BLaER1 treated with 17β-estradiol and CSF1 and Interleukin-3, amounts not matched to agents 10 nM and 100 nM (cell line): ENCODE measurements at regions not wholly inside any gene's neighbourhood (a gene's known extent, or its start where the extent isn't known, plus 50 kb on each side); places are given as distances from the start of the nearest gene placed in this dataset.
"Not testable (repeated sequence)": the region's sequence is repeated elsewhere in the genome, so short reads cannot be mapped to it uniquely, and the experiment has no call there.

Experiments
- H3K27ac ChIP-seq, 11 experiments: shearing (Covaris generic); formaldehyde crosslinking; 2 replicates each; pipeline ENCODE4 v1.8.1; 2022
- H3K27me3 ChIP-seq, 11 experiments: shearing (Covaris generic); formaldehyde crosslinking; 2 replicates each; pipeline ENCODE4 v1.8.1; 2022
- H3K36me3 ChIP-seq, 11 experiments: shearing (Covaris generic); formaldehyde crosslinking; 2 replicates each; pipeline ENCODE4 v1.8.1; 2022
- H3K4me1 ChIP-seq, 10 experiments: shearing (Covaris generic); formaldehyde crosslinking; 2 replicates each; pipeline ENCODE4 v1.8.1; 2022
- H3K4me2 ChIP-seq, 11 experiments: shearing (Covaris generic); formaldehyde crosslinking; 2 replicates each; pipeline ENCODE4 v1.8.1; 2022
- H3K4me3 ChIP-seq, 10 experiments: shearing (Covaris generic); formaldehyde crosslinking; 2 replicates each; pipeline ENCODE4 v1.8.1; 2022
- H3K9ac ChIP-seq, 11 experiments: shearing (Covaris generic); formaldehyde crosslinking; 2 replicates each; pipeline ENCODE4 v1.8.1; 2022
- H3K9me3 ChIP-seq, 11 experiments: shearing (Covaris generic); formaldehyde crosslinking; replicated peaks in 1 of 11; 2 replicates each; pipeline ENCODE4 v1.8.1; 2022
- H4K20me1 ChIP-seq, 11 experiments: shearing (Covaris generic); formaldehyde crosslinking; 2 replicates each; pipeline ENCODE4 v1.8.1; 2022
- Cebpa-rat ChIP-seq, 11 experiments: shearing (Covaris generic); IDR thresholded peaks; 2 replicates each; pipeline ENCODE4 v1.8.1; 2022

GRCh38 chr4:164326056-164326455, 427.9 kb upstream of the SMIM31 start:
- no peak overlapping the region for H3K4me3 ChIP-seq
- H3K36me3 ChIP-seq = no peaks in the 10 kb centered on the region
- TF ChIP-seq Cebpa-rat (IDR thresholded peaks at IDR 0.05) = no peak
- H4K20me1 ChIP-seq = no peaks in the 10 kb centered on the region
- no peaks in the 10 kb centered on the region for H3K9me3 ChIP-seq
- H3K4me2 ChIP-seq = no peak overlapping the region
- H3K4me1 ChIP-seq = no peaks in the 10 kb centered on the region
- H3K9ac ChIP-seq = no peak overlapping the region
- H3K27me3 ChIP-seq = no peaks in the 10 kb centered on the region
- H3K27ac ChIP-seq = no peak overlapping the region

DNA sequence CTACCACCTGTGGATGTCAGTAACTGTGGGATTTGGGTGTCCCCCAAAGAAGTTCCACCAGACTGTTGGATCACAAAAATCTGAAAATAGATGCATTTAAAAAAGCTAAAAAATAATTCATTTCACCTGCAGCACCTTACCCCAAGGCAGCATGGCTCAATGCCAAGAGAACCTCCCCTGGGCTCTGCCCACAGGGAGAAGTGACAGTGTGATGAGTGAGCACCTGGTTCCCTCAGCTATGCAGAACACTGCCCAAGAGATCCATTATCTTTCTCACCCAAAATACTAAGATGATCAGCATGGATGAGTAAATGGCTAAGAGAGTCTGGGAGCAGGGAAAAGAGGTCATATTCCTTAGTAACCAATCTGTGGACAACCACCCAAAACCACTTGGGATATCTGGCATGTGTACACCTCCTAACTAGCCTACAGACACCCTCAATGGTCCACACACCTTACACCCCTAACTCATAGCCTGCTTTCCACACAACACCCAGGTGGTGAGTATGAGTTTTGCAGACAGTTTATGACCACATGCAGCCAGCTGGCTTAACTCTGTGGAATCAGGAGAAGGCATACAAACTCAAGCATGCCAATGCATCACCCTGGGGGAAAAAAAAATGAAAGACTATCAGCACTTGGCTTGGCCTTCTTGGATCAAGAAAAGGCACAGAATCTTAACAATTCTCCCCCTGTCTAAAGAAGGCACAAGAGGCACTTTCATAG, 416.5 kb upstream of the SMIM31 start:
- H3K9ac ChIP-seq = no peak overlapping the region
- H3K27ac ChIP-seq = no peak overlapping the region
- no peak overlapping the region for H3K4me2 ChIP-seq
- TF ChIP-seq Cebpa-rat (IDR thresholded peaks at IDR 0.05) = no peak
- H3K4me3 ChIP-seq = no peak overlapping the region
- H3K4me1 ChIP-seq = no peaks in the 10 kb centered on the region
- H3K36me3 ChIP-seq = no peaks in the 10 kb centered on the region
- H4K20me1 ChIP-seq = no peaks in the 10 kb centered on the region
- H3K9me3 ChIP-seq = peaks cover 0 to 19% (median 5%) of the 10 kb centered on the region in 11 experiments; a peak in 9 of 22 replicates
- H3K27me3 ChIP-seq = no peaks in the 10 kb centered on the region

DNA sequence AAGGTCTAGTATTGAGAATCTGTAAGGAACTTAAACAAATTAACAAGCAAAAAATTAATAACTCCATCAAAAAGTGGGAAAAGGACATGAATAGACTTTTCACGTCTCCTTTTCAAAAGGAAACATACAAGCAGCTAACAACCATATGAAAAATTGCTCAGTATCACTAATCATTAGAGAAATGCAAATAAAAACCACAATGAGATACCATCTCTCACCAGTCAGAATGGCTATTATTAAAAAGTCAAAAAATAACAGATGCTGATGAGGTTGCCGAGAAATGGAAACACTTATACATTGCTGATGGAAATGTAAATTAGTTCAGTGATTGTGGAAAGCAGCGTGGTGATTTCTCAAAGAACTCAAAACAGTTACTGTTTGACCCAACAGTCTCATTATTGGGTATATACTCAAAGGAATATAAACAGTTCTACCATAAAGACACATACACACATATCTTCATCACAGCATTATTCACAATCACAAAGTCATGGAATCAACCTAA, 410.4 kb upstream of the SMIM31 start:
- no peak overlapping the region for H3K27ac ChIP-seq
- H3K27me3 ChIP-seq = no peaks in the 10 kb centered on the region
- H3K4me1 ChIP-seq = no peaks in the 10 kb centered on the region
- TF ChIP-seq Cebpa-rat (IDR thresholded peaks at IDR 0.05) = no peak
- H3K9ac ChIP-seq = no peak overlapping the region
- H3K36me3 ChIP-seq = no peaks in the 10 kb centered on the region
- no peak overlapping the region for H3K4me2 ChIP-seq
- H3K4me3 ChIP-seq = no peak overlapping the region
- H4K20me1 ChIP-seq = no peaks in the 10 kb centered on the region
- H3K9me3 ChIP-seq = peaks cover 0 to 7% (median 0%) of the 10 kb centered on the region in 11 experiments; a peak in 4 of 22 replicates

GRCh38 chr4:164345756-164346155, 408.2 kb upstream of the SMIM31 start:
- no peaks in the 10 kb centered on the region for H4K20me1 ChIP-seq
- H3K27ac ChIP-seq = no peak overlapping the region
- no peak overlapping the region for H3K4me2 ChIP-seq
- H3K9ac ChIP-seq = no peak overlapping the region
- H3K4me3 ChIP-seq = no peak overlapping the region
- no peaks in the 10 kb centered on the region for H3K4me1 ChIP-seq
- no peaks in the 10 kb centered on the region for H3K36me3 ChIP-seq
- no peak for TF ChIP-seq Cebpa-rat (IDR thresholded peaks at IDR 0.05)
- no peaks in the 10 kb centered on the region for H3K27me3 ChIP-seq
- H3K9me3 ChIP-seq = peaks cover 0 to 7% (median 0%) of the 10 kb centered on the region in 11 experiments; a peak in 4 of 22 replicates

DNA sequence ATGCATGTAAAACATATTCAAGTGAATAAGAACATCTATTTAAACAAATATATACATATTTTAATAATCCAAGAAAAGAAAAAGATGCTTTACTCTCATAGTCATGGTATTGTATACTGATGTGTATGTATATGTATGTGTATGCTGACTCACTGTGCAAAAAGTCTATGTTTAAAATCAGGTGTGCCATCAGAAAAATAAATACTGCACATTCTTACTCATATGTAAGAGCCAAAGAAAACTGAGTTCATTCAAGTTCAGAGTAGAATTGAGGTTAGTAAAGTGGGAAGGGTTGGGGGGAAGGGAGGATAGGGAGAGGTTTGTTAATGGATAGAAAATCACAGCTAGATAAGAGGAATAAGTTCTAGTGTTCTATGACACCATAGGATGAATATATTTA, 403.9 kb upstream of the SMIM31 start:
- Histone ChIP-seq H3K9me3 (no peaks in the 10 kb centered on the region), H3K36me3 (no peaks in the 10 kb centered on the region), H3K9ac (no peak overlapping the region), H4K20me1 (no peaks in the 10 kb centered on the region), H3K4me2 (no peak overlapping the region), H3K4me1 (no peaks in the 10 kb centered on the region), H3K27me3 (no peaks in the 10 kb centered on the region), H3K27ac (no peak overlapping the region), H3K4me3 (no peak overlapping the region)
- no peak for TF ChIP-seq Cebpa-rat (IDR thresholded peaks at IDR 0.05)

DNA sequence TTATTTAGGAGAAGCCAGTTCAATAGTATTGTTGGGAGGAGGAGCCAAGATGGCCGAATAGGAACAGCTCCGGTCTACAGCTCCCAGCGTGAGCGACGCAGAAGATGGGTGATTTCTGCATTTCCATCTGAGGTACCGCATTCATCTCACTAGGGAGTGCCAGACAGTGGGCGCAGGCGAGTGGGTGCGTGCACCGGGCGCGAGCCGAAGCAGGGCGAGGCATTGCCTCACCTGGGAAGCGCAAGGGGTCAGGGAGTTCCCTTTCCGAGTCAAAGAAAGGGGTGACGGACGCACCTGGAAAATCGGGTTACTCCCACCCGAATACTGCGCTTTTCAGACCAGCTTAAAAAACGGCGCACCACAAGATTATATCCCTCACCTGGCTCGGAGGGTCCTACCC, 403.2 kb upstream of the SMIM31 start:
- not testable (repeated sequence) for H3K27me3 ChIP-seq, H3K36me3 ChIP-seq, H3K27ac ChIP-seq, H4K20me1 ChIP-seq, H3K4me3 ChIP-seq, H3K4me2 ChIP-seq, H3K4me1 ChIP-seq, H3K9ac ChIP-seq, H3K9me3 ChIP-seq

DNA sequence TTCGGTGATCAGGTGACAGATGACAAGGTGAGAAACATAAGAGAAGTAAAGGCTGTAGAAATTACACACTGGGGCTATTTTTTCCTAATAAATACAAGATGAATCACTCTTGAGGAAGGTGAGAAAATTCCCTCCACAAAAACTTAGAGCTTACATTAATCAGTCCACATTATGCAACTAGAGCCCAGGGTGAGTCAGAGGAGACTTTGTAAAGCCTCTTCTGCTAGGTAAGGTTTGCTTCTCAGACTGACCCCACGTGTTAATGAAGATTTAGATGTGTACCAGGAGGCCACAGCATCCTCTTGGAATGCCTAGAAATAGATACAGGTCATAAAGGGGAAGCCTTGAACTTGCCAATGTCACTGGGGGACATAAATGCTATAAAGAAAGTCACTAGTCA, 396.0 kb upstream of the SMIM31 start:
- Histone ChIP-seq H3K4me1 (no peaks in the 10 kb centered on the region; a peak in 1 of 20 replicates), H3K4me2 (no peak overlapping the region), H3K36me3 (no peaks in the 10 kb centered on the region), H3K27me3 (no peaks in the 10 kb centered on the region), H3K9me3 (no peaks in the 10 kb centered on the region), H3K27ac (no peak overlapping the region), H3K9ac (no peak overlapping the region), H4K20me1 (no peaks in the 10 kb centered on the region), H3K4me3 (no peak overlapping the region)
- no peak for TF ChIP-seq Cebpa-rat (IDR thresholded peaks at IDR 0.05)

- H3K9me3 ChIP-seq = no peaks in the 10 kb centered on the region
- no peak for TF ChIP-seq Cebpa-rat (IDR thresholded peaks at IDR 0.05)
- H4K20me1 ChIP-seq = no peaks in the 10 kb centered on the region
- H3K4me3 ChIP-seq = no peak overlapping the region
- H3K9ac ChIP-seq = no peak overlapping the region
- H3K4me1 ChIP-seq = no peaks in the 10 kb centered on the region; a peak in 1 of 20 replicates
- H3K4me2 ChIP-seq = no peak overlapping the region
- no peaks in the 10 kb centered on the region for H3K36me3 ChIP-seq
- no peak overlapping the region for H3K27ac ChIP-seq
- no peaks in the 10 kb centered on the region for H3K27me3 ChIP-seq
Measured at GRCh38 chr4:164358400-164358799, 395.5 kb upstream of the SMIM31 start.

GRCh38 chr4:164359881-164360280, 394.1 kb upstream of the SMIM31 start:
- no peak overlapping the region for H3K9ac ChIP-seq
- H3K36me3 ChIP-seq = no peaks in the 10 kb centered on the region
- no peak overlapping the region for H3K4me2 ChIP-seq
- no peaks in the 10 kb centered on the region for H4K20me1 ChIP-seq
- no peak for TF ChIP-seq Cebpa-rat (IDR thresholded peaks at IDR 0.05)
- no peaks in the 10 kb centered on the region for H3K27me3 ChIP-seq
- H3K27ac ChIP-seq = no peak overlapping the region
- no peak overlapping the region for H3K4me3 ChIP-seq
- no peaks in the 10 kb centered on the region; a peak in 1 of 20 replicates for H3K4me1 ChIP-seq
- no peaks in the 10 kb centered on the region for H3K9me3 ChIP-seq

- H3K4me3 ChIP-seq = no peak overlapping the region
- no peaks in the 10 kb centered on the region for H4K20me1 ChIP-seq
- no peak for TF ChIP-seq Cebpa-rat (IDR thresholded peaks at IDR 0.05)
Measured at GRCh38 chr4:164368894-164369293, 385.0 kb upstream of the SMIM31 start.

More at GRCh38 chr4:164368894-164369293, 385.0 kb upstream of the SMIM31 start:
- Histone ChIP-seq H3K4me1 (no peaks in the 10 kb centered on the region), H3K27ac (no peak overlapping the region), H3K9ac (no peak overlapping the region), H3K36me3 (no peaks in the 10 kb centered on the region), H3K4me2 (no peak overlapping the region), H3K9me3 (no peaks in the 10 kb centered on the region), H3K27me3 (no peaks in the 10 kb centered on the region)
